GM18511 (cell line): ENCODE measurements at regions not wholly inside any gene's neighbourhood (a gene's known extent, or its start where the extent isn't known, plus 50 kb on each side); places are given as distances from the start of the nearest gene placed in this dataset.

Source experiments
- ATAC-seq: cut with Tn5 transposase; IDR thresholded peaks from one replicate; pipeline ENCODE4 v1.9.1; 2021; ENCODE audit warnings: mild to moderate bottlenecking, moderate library complexity; ENCODE audit not compliant: unreplicated experiment

DNA sequence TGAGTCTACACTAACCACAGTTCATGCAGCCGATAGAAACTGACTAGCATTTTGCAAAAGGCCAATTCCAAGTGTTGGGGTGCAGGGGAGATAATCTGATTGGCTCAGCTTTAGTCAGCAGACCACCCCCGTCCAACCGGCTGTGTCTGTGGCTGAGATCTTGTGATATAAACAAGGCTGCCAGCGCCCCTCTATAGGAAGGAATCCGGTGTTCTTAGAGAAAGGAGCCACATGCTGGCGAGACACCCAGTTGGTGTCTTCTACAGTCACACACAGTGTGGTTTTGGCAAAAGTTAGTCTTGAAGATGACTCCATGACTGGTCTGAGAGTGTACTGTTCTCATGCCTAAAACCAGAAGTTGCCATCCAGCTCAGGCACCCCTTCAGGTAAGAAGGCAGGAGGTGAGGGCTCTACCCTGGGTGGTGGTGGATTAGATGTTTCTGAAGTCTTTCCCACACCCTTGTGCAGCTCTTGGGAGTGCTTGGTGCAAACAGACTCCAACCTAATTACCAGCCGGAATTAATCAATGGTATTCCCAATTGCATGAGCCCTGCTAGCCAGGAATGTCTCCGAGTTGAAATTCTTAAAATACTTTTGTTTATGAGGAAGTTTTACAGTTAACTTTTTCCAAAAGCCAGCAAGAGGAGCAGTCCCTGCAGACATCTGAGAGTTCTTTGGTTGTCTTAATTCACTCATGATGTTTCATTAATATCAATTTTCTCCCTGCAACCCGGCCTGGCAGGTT, 172.3 kb upstream of the IRX6 start:
- no peak for ATAC-seq

GRCh38 chr16:55152875-55153390, 171.1 kb upstream of the IRX6 start:
- ATAC-seq = no peak

DNA sequence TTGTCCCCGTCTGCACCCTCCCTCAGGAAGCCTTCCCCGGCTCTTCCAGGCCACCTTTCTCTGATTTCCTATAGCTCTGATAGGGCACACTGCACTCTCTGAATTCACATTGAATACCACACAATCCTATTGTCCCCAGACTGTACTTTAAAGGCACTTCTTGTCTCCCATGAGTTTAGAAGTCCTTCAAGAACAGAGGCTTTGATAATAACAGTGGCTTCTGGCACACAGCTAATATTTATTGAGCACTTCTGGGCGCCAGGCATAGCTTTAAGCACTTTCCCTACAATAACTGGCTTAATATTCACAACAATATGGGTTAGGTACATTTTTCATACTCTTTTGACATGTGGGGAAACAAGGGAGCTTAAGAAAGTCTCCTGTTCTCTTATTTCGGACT, 169.7 kb upstream of the IRX6 start:
- ATAC-seq = no peak

DNA sequence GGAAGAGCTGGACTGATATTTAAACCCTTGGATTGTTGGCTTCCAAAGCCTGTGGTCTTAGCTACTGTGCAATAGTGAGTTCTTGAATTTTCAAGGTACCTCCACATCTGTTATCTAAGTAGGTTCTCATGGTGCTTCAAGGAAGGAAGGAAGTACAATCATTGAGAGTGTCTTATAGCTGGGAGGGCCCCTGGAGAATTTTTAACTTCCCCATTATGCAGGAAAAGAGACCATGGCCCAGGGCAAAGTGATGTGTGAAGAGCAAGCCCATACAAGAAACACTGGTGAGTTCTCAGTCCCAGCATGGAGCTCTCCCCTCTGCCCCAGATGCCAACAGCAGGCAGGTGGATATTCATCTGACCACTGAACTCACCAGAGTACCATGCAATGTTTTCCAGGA, 169.0 kb upstream of the IRX6 start:
- ATAC-seq = no peak

DNA sequence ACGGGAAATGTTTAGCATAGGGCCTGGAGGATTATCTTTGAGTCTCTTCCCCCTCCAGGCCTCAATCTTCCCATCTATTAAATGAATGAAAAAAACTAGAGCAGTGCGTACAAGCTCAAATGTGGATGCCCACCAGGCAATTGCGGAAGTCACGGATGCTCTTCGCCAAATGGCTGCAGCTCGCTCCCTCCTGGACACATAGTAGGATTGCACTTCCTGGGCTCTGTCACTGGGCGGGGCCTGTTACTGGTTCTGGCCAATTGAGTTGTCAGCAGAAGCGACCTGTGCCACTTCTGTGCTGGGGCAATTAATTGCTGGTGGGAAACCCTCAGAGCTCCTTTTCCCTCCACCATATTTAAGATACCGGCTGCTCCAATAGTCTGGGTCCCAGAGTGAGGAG, 168.2 kb upstream of the IRX6 start:
- ATAC-seq = no peak

- ATAC-seq = no peak
Measured at GRCh38 chr16:55169780-55170179, 154.2 kb upstream of the IRX6 start.

DNA sequence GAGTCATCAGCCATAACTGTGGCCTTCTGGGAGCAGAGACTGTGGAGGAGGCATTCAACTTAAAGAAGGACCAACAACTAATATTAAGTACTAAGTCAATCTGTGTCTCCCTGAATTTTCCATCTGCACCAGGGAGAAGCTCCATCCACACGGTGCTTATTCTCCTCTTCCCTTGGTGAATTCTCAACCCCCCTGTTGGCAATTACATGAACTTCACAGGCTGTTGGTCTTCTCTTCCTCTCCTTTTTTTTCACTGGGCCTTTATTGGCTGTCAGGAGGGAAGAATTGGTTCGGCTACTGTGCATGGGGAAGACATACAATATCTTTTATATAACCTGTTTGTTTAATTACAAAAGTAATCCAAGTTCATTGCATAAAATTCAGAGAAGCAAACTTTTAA, 152.8 kb upstream of the IRX6 start:
- no peak for ATAC-seq

DNA sequence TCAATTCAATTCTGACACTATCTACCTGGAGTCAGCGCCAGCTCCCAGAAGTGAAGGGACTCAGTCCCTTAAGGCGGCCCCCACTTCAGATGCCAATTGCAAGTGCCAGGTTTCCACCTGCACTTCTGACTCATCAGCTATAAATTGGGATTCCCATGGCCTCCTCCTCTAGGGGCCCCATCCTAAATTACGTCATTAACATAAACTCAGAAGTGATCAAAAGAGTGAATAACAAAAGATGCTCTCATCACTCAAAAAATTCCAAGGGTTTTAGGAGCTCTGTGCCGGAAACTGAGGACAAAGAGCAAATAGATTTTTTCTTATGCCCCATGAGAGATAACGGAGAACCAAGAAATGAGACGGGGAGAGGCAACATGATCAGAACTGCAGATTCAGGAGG, 148.6 kb upstream of the IRX6 start:
- ATAC-seq = no peak

- no peak for ATAC-seq
Measured at GRCh38 chr16:55176901-55177300, 147.1 kb upstream of the IRX6 start.

GRCh38 chr16:55179411-55179810, 144.6 kb upstream of the IRX6 start:
- ATAC-seq = no peak

- ATAC-seq = no peak
Measured at GRCh38 chr16:55179852-55180585, 144.0 kb upstream of the IRX6 start.

GRCh38 chr16:55184052-55184451, 140.0 kb upstream of the IRX6 start:
- ATAC-seq = no peak

- ATAC-seq = no peak
Measured at GRCh38 chr16:55184619-55185018, 139.4 kb upstream of the IRX6 start.

DNA sequence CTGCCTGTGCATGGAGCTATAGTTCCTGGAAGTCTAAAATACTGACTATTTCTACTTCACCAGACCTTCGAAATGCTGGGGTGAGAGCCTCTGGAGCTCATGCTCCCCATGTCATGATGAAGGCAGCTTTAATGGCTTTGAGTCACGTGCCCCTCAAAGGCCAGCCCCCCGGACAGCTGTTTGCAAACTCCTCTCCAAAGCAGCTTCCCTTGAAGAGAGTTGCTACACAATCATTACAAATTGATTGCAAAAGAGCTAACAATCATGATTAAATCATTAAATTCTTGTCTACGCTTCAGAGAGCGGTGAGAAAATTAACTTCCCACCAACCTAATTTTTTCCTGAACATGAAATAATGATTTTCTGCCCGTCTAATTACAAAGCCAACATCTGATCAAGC, 134.8 kb upstream of the IRX6 start:
- no peak for ATAC-seq

DNA sequence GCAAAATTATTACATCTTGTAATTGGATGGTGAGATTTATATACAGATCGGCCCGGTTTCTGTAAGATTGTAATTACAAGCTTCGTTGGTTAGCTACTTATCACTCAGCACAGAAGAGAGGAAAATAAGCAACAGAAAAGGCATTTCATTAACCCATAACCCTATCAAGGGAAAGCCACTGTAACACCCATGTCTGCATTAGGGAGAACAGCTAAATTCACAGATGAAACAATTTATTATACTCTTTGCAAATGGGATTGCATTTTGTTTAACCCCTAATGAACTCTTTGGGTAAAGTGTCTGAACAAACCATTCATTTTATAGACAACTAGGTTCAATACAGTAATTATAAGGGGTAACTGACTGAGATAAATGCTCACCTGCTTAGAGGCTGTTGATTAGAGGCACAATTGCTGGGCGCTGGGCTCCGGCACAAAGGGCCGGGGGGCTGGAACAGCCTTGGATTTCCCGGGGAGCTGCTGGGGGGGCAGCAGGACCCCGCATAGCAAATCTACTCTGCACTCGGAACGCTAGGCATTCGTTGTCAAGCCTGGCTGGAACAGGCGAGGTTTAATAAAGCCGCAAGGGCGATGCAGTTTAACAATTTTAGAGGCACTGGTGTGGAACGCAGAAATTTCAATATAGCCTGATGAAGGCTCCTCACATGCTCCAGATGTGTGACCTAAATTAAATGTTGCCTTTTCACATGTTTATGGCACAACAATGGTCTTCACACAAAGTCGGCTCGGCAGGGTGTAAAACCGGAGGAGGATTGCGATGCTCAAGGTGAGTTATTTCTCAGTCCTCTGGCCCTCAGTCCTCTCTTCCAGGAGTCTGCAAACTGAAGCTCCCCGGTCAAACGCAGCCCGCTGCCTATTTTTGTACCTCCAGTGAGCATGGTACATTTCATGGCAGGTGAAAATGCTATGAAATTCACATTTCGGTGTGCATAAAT, 134.0 kb upstream of the IRX6 start:
- ATAC-seq = no peak

GRCh38 chr16:55192734-55193133, 131.3 kb upstream of the IRX6 start:
- no peak for ATAC-seq

GRCh38 chr16:55203570-55203969, 120.4 kb upstream of the IRX6 start:
- no peak for ATAC-seq

DNA sequence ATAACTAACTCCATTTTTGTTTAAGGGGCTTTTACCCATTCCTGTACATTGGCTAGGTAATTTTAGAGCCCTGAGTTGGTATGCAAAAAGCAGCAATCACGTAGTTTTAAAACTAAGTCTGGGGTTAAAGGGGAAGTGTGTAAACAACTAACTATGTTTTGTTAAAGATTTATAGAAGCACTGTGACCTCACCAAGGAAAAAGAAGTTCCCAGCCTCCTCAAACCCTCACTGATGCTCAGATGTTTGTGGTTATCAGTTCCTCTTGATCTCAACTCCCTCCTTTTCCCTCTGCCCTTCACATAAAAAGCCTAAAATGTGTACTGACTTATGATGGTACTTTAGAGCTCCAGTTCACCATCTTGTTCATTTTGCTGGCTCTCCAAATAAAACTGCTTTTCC, 119.9 kb upstream of the IRX6 start:
- ATAC-seq = no peak

GRCh38 chr16:55204923-55205322, 119.1 kb upstream of the IRX6 start:
- no peak for ATAC-seq

- ATAC-seq = no peak
Measured at GRCh38 chr16:55207693-55208428, 116.1 kb upstream of the IRX6 start.

- ATAC-seq = no peak
Measured at GRCh38 chr16:55209626-55210025, 114.4 kb upstream of the IRX6 start.
